ENCODE measurements at regions not wholly inside any gene's neighbourhood (a gene's known extent, or its start where the extent isn't known, plus 50 kb on each side); places are given as distances from the start of the nearest gene placed in this dataset.
"Not testable (repeated sequence)": the region's sequence is repeated elsewhere in the genome, so short reads cannot be mapped to it uniquely, and the experiment has no call there.

GRCh38 chr16:47811758-47812157 lies 344.0 kb downstream of the ABCC12 start:
- not testable (repeated sequence) for DNase-seq (ENCODE audit: low read depth in 3 of 3, low spot score in 2 of 3)

- no peak for DNase-seq (ENCODE audit: low read depth in 3 of 3, low spot score in 2 of 3)
Observed at GRCh38 chr16:47806309-47806847, 345.2 kb downstream of the PHKB start.

- DNase-seq (ENCODE audit: low read depth in 3 of 3, low spot score in 2 of 3) = no peak
Observed at GRCh38 chr16:47787696-47788095, 326.6 kb downstream of the PHKB start.

- DNase-seq (ENCODE audit: low read depth in 3 of 3, low spot score in 2 of 3) = no peak
Observed at GRCh38 chr16:47781673-47782072, 320.5 kb downstream of the PHKB start.

- DNase-seq (ENCODE audit: low read depth in 3 of 3, low spot score in 2 of 3) = no peak
Observed at GRCh38 chr16:47780213-47780875, 319.2 kb downstream of the PHKB start.

GRCh38 chr16:47779201-47780016 lies 318.3 kb downstream of the PHKB start:
- DNase-seq (ENCODE audit: low read depth in 3 of 3, low spot score in 2 of 3) = no peak

- no peak for DNase-seq (ENCODE audit: low read depth in 3 of 3, low spot score in 2 of 3)
Observed at GRCh38 chr16:47778106-47778801, 317.1 kb downstream of the PHKB start.

GRCh38 chr16:47777220-47777619 lies 316.1 kb downstream of the PHKB start:
- DNase-seq (ENCODE audit: low read depth in 3 of 3, low spot score in 2 of 3) = no peak

GRCh38 chr16:47774661-47775060 lies 313.5 kb downstream of the PHKB start:
- DNase-seq (ENCODE audit: low read depth in 3 of 3, low spot score in 2 of 3) = no peak

GRCh38 chr16:47753659-47754058 lies 292.5 kb downstream of the PHKB start:
- DNase-seq (ENCODE audit: low read depth in 3 of 3, low spot score in 2 of 3) = no peak

Measured in right renal cortex interstitium (tissue), 3 donors.